Right lung (tissue), 2 donors: ENCODE measurements at regions not wholly inside any gene's neighbourhood (a gene's known extent, or its start where the extent isn't known, plus 50 kb on each side); places are given as distances from the start of the nearest gene placed in this dataset.
"Not testable (repeated sequence)": the region's sequence is repeated elsewhere in the genome, so short reads cannot be mapped to it uniquely, and the experiment has no call there.

Experiments
- DNase-seq, 2 donors: peaks; one replicate each; pipeline ENCODE4 v3.0.0-alpha.2; 2013

GRCh38 chr10:46802010-46802409 lies 109.2 kb upstream of the PTPN20 start:
- not testable (repeated sequence) for DNase-seq

DNA sequence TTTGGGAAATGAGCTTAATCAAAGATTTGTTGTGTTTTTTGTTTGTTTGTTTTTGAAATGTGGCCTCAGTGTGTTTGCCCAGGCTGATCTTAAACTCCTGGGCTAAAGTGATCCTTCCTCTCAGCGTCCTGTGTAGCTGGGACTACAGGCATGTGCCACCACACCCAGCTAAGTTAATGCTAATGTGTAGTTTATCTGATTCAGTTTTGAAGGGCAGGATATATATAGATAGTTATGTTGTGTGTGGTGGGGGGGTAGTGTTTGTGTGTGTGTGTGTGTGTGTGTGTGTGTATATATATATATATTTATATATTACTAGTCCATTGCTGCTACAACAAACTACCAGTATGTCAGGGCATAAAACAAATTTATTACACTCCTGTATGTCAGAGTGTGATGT lies 108.1 kb upstream of the PTPN20 start:
- DNase-seq = not testable (repeated sequence)

- not testable (repeated sequence) for DNase-seq
These were observed 101.0 kb upstream of the PTPN20 start for GRCh38 chr10:46810222-46810621.

GRCh38 chr10:46816126-46816525 lies 95.1 kb upstream of the PTPN20 start:
- not testable (repeated sequence) for DNase-seq

GRCh38 chr10:46840393-46841050 lies 70.7 kb upstream of the PTPN20 start:
- DNase-seq = not testable (repeated sequence)

- DNase-seq = not testable (repeated sequence)
These were observed 70.1 kb upstream of the PTPN20 start for GRCh38 chr10:46841051-46841593.

DNA sequence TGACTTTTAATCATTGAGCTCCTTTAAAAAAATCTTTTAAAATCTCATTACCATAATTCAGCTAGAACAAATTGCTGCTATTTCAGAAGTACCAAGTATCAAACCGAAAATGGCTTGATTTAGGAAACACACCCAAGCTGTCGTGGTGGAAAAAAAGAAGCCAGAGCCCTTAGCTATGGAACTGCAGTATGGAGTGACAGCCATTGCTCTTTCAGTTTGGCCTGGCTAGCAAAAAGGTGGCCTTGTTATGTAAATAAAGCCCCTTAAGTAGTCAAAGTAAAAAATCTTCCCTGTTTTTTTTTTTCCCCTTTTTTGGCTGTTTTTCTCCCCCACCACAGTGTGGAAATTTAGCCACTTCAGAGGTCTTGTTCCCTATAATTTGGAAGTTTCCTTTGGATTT lies 66.0 kb upstream of the PTPN20 start:
- not testable (repeated sequence) for DNase-seq

GRCh38 chr10:46845640-46846039 lies 65.6 kb upstream of the PTPN20 start:
- DNase-seq = not testable (repeated sequence)

GRCh38 chr10:46860753-46861152 lies 50.5 kb upstream of the PTPN20 start:
- not testable (repeated sequence) for DNase-seq
